HepG2 (cell line): ENCODE measurements at regions not wholly inside any gene's neighbourhood (a gene's known extent, or its start where the extent isn't known, plus 50 kb on each side); places are given as distances from the start of the nearest gene placed in this dataset.

Source experiments
- BHLHE40 ChIP-seq: IDR thresholded peaks from 2 replicates; pipeline ENCODE4 v1.6.1; 2011; ENCODE audit warnings: low read length, improper control_type of control experiment
- CREM ChIP-seq, 2 experiments: sonication (generic) in 1 of 2; formaldehyde crosslinking in 1 of 2; IDR thresholded peaks; 2 replicates each; pipeline versions ENCODE4 v1.4.0 to v1.6.1; 2016 to 2020; ENCODE audit warnings: antibody characterized with exemption in 1 of 2, mild to moderate bottlenecking in 1 of 2, missing genetic modification reagents in 1 of 2
- DR1 ChIP-seq: sonication (generic); formaldehyde crosslinking; IDR thresholded peaks from 2 replicates; pipeline ENCODE4 v1.8.0; 2021; ENCODE audit warnings: mild to moderate bottlenecking, missing genetic modification reagents, inconsistent platforms
- EP300 ChIP-seq, 3 experiments: sonication (generic) in 1 of 3; formaldehyde crosslinking in 1 of 3; IDR thresholded peaks; 2 replicates each; pipeline versions ENCODE4 v1.5.1 to v1.6.1; 2011 to 2020; ENCODE audit warnings: low read depth in 2 of 3, low read length in 2 of 3, borderline replicate concordance in 1 of 3, improper control_type of control experiment in 1 of 3, mild to moderate bottlenecking in 1 of 3, missing genetic modification reagents in 1 of 3, moderate library complexity in 1 of 3
- FOXA1 ChIP-seq, 2 experiments: fragments of 450-650 bp in 1 of 2; sonication (generic) in 1 of 2; formaldehyde crosslinking in 1 of 2; IDR thresholded peaks; 2 replicates each; pipeline versions ENCODE4 v1.4.0 to v1.6.1; 2016 to 2020; ENCODE audit warnings: missing genetic modification reagents in 1 of 2
- HMGXB3 ChIP-seq: sonication (generic); formaldehyde crosslinking; IDR thresholded peaks from 2 replicates; pipeline ENCODE4 v1.4.0; 2020; ENCODE audit warnings: missing genetic modification reagents, borderline replicate concordance
- KLF12 ChIP-seq: sonication (generic); formaldehyde crosslinking; IDR thresholded peaks from 2 replicates; pipeline ENCODE4 v1.4.0; 2020; ENCODE audit warnings: missing genetic modification reagents, borderline replicate concordance
- KLF9 ChIP-seq: IDR thresholded peaks from 2 replicates; pipeline ENCODE4 v1.6.1; 2016; ENCODE audit warnings: low read depth
- NFE2L1 ChIP-seq: sonication (generic); formaldehyde crosslinking; IDR thresholded peaks from 2 replicates; pipeline ENCODE4 v1.4.0; 2020; ENCODE audit warnings: missing genetic modification reagents, mild to moderate bottlenecking, borderline replicate concordance
- NR1H2 ChIP-seq: sonication (generic); formaldehyde crosslinking; IDR thresholded peaks from 2 replicates; pipeline ENCODE4 v1.8.1; 2022; ENCODE audit warnings: low read depth, missing genetic modification reagents, borderline replicate concordance
- SAFB2 ChIP-seq: sonication (generic); formaldehyde crosslinking; IDR thresholded peaks from 2 replicates; pipeline ENCODE4 v1.5.1; 2020; ENCODE audit warnings: missing genetic modification reagents, low read depth, mild to moderate bottlenecking, borderline replicate concordance
- SIN3A ChIP-seq: IDR thresholded peaks from 2 replicates; pipeline ENCODE4 v1.6.1; 2011; ENCODE audit warnings: low read depth, mild to moderate bottlenecking, control low read depth, low read length, borderline replicate concordance
- SUZ12 ChIP-seq: fragments of 150-350 bp; IDR thresholded peaks from 2 replicates; pipeline ENCODE4 v1.6.1; 2014; ENCODE audit warnings: low read depth, low read length
- THAP7 ChIP-seq: sonication (generic); formaldehyde crosslinking; IDR thresholded peaks from 2 replicates; pipeline ENCODE4 v1.8.1; 2023; ENCODE audit warnings: mild to moderate bottlenecking, missing genetic modification reagents
- U2AF2 ChIP-seq: fragments of 200-400 bp; formaldehyde crosslinking; IDR thresholded peaks from 2 replicates; pipeline ENCODE4 v1.6.1; 2017; ENCODE audit warnings: low read depth, mild to moderate bottlenecking, low read length
- ZMAT3 ChIP-seq: sonication (generic); formaldehyde crosslinking; conservative IDR thresholded peaks from 2 replicates; pipeline ENCODE4 v1.7.0; 2021; ENCODE audit warnings: missing genetic modification reagents
- ZNF20 ChIP-seq: sonication (generic); formaldehyde crosslinking; IDR thresholded peaks from 2 replicates; pipeline ENCODE4 v1.4.0; 2020; ENCODE audit warnings: mild to moderate bottlenecking, moderate library complexity, missing genetic modification reagents
- ZNF30 ChIP-seq: sonication (generic); formaldehyde crosslinking; IDR thresholded peaks from 2 replicates; pipeline ENCODE4 v1.5.0; 2020; ENCODE audit warnings: mild to moderate bottlenecking, missing genetic modification reagents
- ZNF441 ChIP-seq: sonication (generic); formaldehyde crosslinking; IDR thresholded peaks from 2 replicates; pipeline ENCODE4 v1.7.0; 2021; ENCODE audit warnings: missing genetic modification reagents, borderline replicate concordance
- ZNF639 ChIP-seq: conservative IDR thresholded peaks from 2 replicates; pipeline ENCODE4 v1.6.1; 2018; ENCODE audit warnings: missing genetic modification reagents
- ZNF691 ChIP-seq: sonication (generic); formaldehyde crosslinking; IDR thresholded peaks from 2 replicates; pipeline ENCODE4 v1.4.0; 2020; ENCODE audit warnings: missing genetic modification reagents, low read depth, mild to moderate bottlenecking, borderline replicate concordance
- ZNF720 ChIP-seq: sonication (generic); formaldehyde crosslinking; IDR thresholded peaks from 2 replicates; pipeline ENCODE4 v1.4.0; 2020; ENCODE audit warnings: missing genetic modification reagents
- ZNF782 ChIP-seq: sonication (generic); formaldehyde crosslinking; IDR thresholded peaks from 2 replicates; pipeline ENCODE4 v1.4.0; 2020; ENCODE audit warnings: missing genetic modification reagents, mild to moderate bottlenecking, borderline replicate concordance
- ZSCAN12 ChIP-seq: sonication (generic); formaldehyde crosslinking; IDR thresholded peaks from 2 replicates; pipeline ENCODE4 v1.9.0; 2021; ENCODE audit warnings: mild to moderate bottlenecking, missing genetic modification reagents

GRCh38 chr15:93341164-93341563 lies 252.2 kb upstream of the RGMA start (continued):
- TF ChIP-seq NFE2L1 (CRISPR knock-in tag) (no peak), SAFB2 (CRISPR knock-in tag) (no peak), ZMAT3 (CRISPR knock-in tag) (no peak), KLF9 (CRISPR knock-in tag) (no peak), CREM (IDR thresholded peaks at IDR 0.05) (peak; percentile 84), CREM (CRISPR knock-in tag; IDR thresholded peaks at IDR 0.05) (no peak), SIN3A (no peak), NR1H2 (CRISPR knock-in tag) (no peak), ZNF720 (CRISPR knock-in tag) (no peak), ZNF782 (CRISPR knock-in tag) (no peak), ZSCAN12 (CRISPR knock-in tag) (no peak), EP300 (IDR thresholded peaks at IDR 0.05; ENCODE audit: low read depth in 2 of 2, low read length in 2 of 2) (peak; percentile 63 to 90; a peak in 3 of 4 replicates), EP300 (CRISPR knock-in tag; IDR thresholded peaks at IDR 0.05; ENCODE audit: borderline replicate concordance) (peak; percentile 96), THAP7 (no peak), ZNF639 (CRISPR knock-in tag) (no peak), DR1 (CRISPR knock-in tag) (no peak), HMGXB3 (CRISPR knock-in tag) (no peak), U2AF2 (no peak), FOXA1 (IDR thresholded peaks at IDR 0.05) (no peak), FOXA1 (CRISPR knock-in tag; IDR thresholded peaks at IDR 0.05) (peak; percentile 85), ZNF691 (CRISPR knock-in tag) (no peak), ZNF20 (CRISPR knock-in tag) (no peak), BHLHE40 (no peak), ZNF441 (CRISPR knock-in tag) (no peak), SUZ12 (no peak), KLF12 (no peak), ZNF30 (no peak)
